Posterior vena cava (tissue), 2 donors: ENCODE measurements at regions not wholly inside any gene's neighbourhood (a gene's known extent, or its start where the extent isn't known, plus 50 kb on each side); places are given as distances from the start of the nearest gene placed in this dataset.

ENCODE experiments used
- DNase-seq: peaks from one replicate; pipeline ENCODE4 v3.0.0-alpha.2; 2020; ENCODE audit warnings: low spot score
- intact Hi-C, 2 donors: fragments of 100-400 bp; cut with DNase I; formaldehyde crosslinking; loops; one replicate each; pipeline versions ENCODE4 v1.14.1 to v1.14.2; 2022 to 2023
- donor health status: DM: yes; HTN: yes; CAD: no.
- donor health status: DM: yes; HTN: yes; CAD: no.

GRCh38 chr11:116611998-116612620, 160.7 kb downstream of the BUD13 start:
- no peak for DNase-seq
- intact Hi-C loops = no loop called here

- DNase-seq = no peak
- intact Hi-C loops = no loop called here
Measured at GRCh38 chr11:116610190-116610589, 162.6 kb downstream of the BUD13 start.

- intact Hi-C loops = no loop called here
- no peak for DNase-seq
Measured at GRCh38 chr11:116607027-116607426, 165.8 kb downstream of the BUD13 start.

GRCh38 chr11:116605543-116606459, 167.0 kb downstream of the BUD13 start:
- no peak for DNase-seq
- intact Hi-C loops = no loop called here

GRCh38 chr11:116603728-116604323, 169.0 kb downstream of the BUD13 start:
- intact Hi-C loops = no loop called here
- DNase-seq = peak; percentile 78

- no peak for DNase-seq
- intact Hi-C loops = no loop called here
Measured at GRCh38 chr11:116602637-116602942, 170.2 kb downstream of the BUD13 start.

GRCh38 chr11:116601814-116602636, 170.8 kb downstream of the BUD13 start:
- intact Hi-C loops = no loop called here
- peak; percentile 41 for DNase-seq

- intact Hi-C loops = no loop called here
- peak; percentile 55 for DNase-seq
Measured at GRCh38 chr11:116600930-116601329, 171.9 kb downstream of the BUD13 start.

- intact Hi-C loops = no loop called here
- peak; percentile 22 for DNase-seq
Measured at GRCh38 chr11:116598556-116598955, 174.2 kb downstream of the BUD13 start.

- peak; percentile 52 for DNase-seq
- intact Hi-C loops = no loop called here
Measured at GRCh38 chr11:116598036-116598435, 174.8 kb downstream of the BUD13 start.

- intact Hi-C loops = no loop called here
- peak; percentile 48 for DNase-seq
Measured at GRCh38 chr11:116596346-116597260, 176.2 kb downstream of the BUD13 start.

- intact Hi-C loops = no loop called here
- peak; percentile 58 for DNase-seq
Measured at GRCh38 chr11:116595305-116595880, 177.4 kb downstream of the BUD13 start.

GRCh38 chr11:116590844-116591570, 181.8 kb downstream of the BUD13 start:
- intact Hi-C loops = no loop called here
- DNase-seq = no peak

- DNase-seq = no peak
- intact Hi-C loops = loop anchor here in 1 of 2 donors (10.0 kb wide), 1 partner anchor 525 kb away; no protein-coding TSS in a partner anchor
Measured at GRCh38 chr11:116589402-116589801, 183.4 kb downstream of the BUD13 start.

- no peak for DNase-seq
- intact Hi-C loops = loop anchor here in 1 of 2 donors (10.0 kb wide), 1 partner anchor 528 kb away; no protein-coding TSS in a partner anchor
Measured at GRCh38 chr11:116586392-116586791, 186.4 kb downstream of the BUD13 start.

GRCh38 chr11:116582571-116582970, 190.2 kb downstream of the BUD13 start:
- intact Hi-C loops = loop anchor here in 1 of 2 donors (10.0 kb wide), 1 partner anchor 532 kb away; no protein-coding TSS in a partner anchor

GRCh38 chr11:116581349-116581748, 191.4 kb downstream of the BUD13 start:
- intact Hi-C loops = loop anchor here in 1 of 2 donors (10.0 kb wide), 1 partner anchor 533 kb away; no protein-coding TSS in a partner anchor
- no peak for DNase-seq

More at GRCh38 chr11:116582571-116582970, 190.2 kb downstream of the BUD13 start:
- DNase-seq = no peak
